Liver (tissue), 8 donors: ENCODE measurements at regions not wholly inside any gene's neighbourhood (a gene's known extent, or its start where the extent isn't known, plus 50 kb on each side); places are given as distances from the start of the nearest gene placed in this dataset.

ENCODE experiments used
- DNase-seq: peaks from one replicate; pipeline ENCODE4 v3.0.0-alpha.2; 2017; ENCODE audit warnings: low spot score
- H3K27ac ChIP-seq, 2 donors: one replicate each; pipeline ENCODE4 v1.7.0; 2013; ENCODE audit warnings: inconsistent platforms in 2 of 2, low read length in 2 of 2, control low read depth in 1 of 2, low read depth in 1 of 2, mild to moderate bottlenecking in 1 of 2
- H3K27me3 ChIP-seq, 4 donors: one replicate each; pipeline versions ENCODE4 v1.6.1 to v1.7.0; 2013; ENCODE audit warnings: low read length in 3 of 4, inconsistent platforms in 1 of 4, mild to moderate bottlenecking in 1 of 4, moderate library complexity in 1 of 4; ENCODE audit not compliant: control insufficient read depth in 4 of 4, insufficient read depth in 4 of 4
- H3K36me3 ChIP-seq, 4 donors: one replicate each; pipeline versions ENCODE4 v1.6.1 to v1.7.0; 2013; ENCODE audit warnings: low read length in 3 of 4, mild to moderate bottlenecking in 3 of 4, low read depth in 1 of 4, moderate library complexity in 1 of 4; ENCODE audit not compliant: control insufficient read depth in 4 of 4, insufficient read depth in 3 of 4
- H3K4me1 ChIP-seq, 4 donors: one replicate each; pipeline versions ENCODE4 v1.6.1 to v1.7.0; 2013; ENCODE audit warnings: low read length in 3 of 4, mild to moderate bottlenecking in 3 of 4, moderate library complexity in 1 of 4; ENCODE audit not compliant: control insufficient read depth in 4 of 4, insufficient read depth in 4 of 4
- H3K4me3 ChIP-seq, 3 donors: one replicate each; pipeline versions ENCODE4 v1.6.1 to v1.7.0; 2013; ENCODE audit warnings: low read length in 3 of 3, control low read depth in 1 of 3, low read depth in 1 of 3, mild to moderate bottlenecking in 1 of 3
- H3K9ac ChIP-seq, 2 donors: one replicate each; pipeline ENCODE4 v1.7.0; 2013; ENCODE audit warnings: low read length in 2 of 2, mild to moderate bottlenecking in 2 of 2, moderate library complexity in 2 of 2, control low read depth in 1 of 2, low read depth in 1 of 2
- H3K9me3 ChIP-seq, 4 donors: one replicate each; pipeline versions ENCODE4 v1.6.1 to v1.7.0; 2013; ENCODE audit warnings: low read length in 3 of 4; ENCODE audit not compliant: control insufficient read depth in 4 of 4
- ATF3 ChIP-seq: IDR thresholded peaks from 2 replicates; pipeline ENCODE4 v1.6.1; 2016; ENCODE audit warnings: antibody characterized with exemption
- CTCF ChIP-seq: fragments of 150-350 bp; IDR thresholded peaks from 2 replicates; pipeline ENCODE4 v1.5.1; 2017; ENCODE audit warnings: improper control_type of control experiment, low read depth, low read length; ENCODE audit not compliant: missing input control
- EGR1 ChIP-seq, 2 donors: IDR thresholded peaks; 2 replicates each; pipeline ENCODE4 v1.6.1; 2016 to 2018; ENCODE audit warnings: antibody characterized with exemption in 2 of 2, low read depth in 2 of 2
- FOXA1 ChIP-seq: IDR thresholded peaks from 2 replicates; pipeline ENCODE4 v1.6.1; 2016; ENCODE audit warnings: antibody characterized with exemption
- FOXA2 ChIP-seq: IDR thresholded peaks from 2 replicates; pipeline ENCODE4 v1.6.1; 2016; ENCODE audit warnings: antibody characterized with exemption
- GABPA ChIP-seq, 2 donors: IDR thresholded peaks in 1 of 2; conservative IDR thresholded peaks in 1 of 2; 2 replicates each; pipeline ENCODE4 v1.6.1; 2016; ENCODE audit warnings: antibody characterized with exemption in 2 of 2, mild to moderate bottlenecking in 1 of 2, moderate library complexity in 1 of 2
- HNF4A ChIP-seq, 2 donors: conservative IDR thresholded peaks; 2 replicates each; pipeline ENCODE4 v1.6.1; 2016; ENCODE audit warnings: antibody characterized with exemption in 2 of 2, mild to moderate bottlenecking in 2 of 2
- JUND ChIP-seq, 2 donors: IDR thresholded peaks; 2 replicates each; pipeline ENCODE4 v1.6.1; 2016; ENCODE audit warnings: antibody characterized with exemption in 2 of 2
- MAX ChIP-seq: IDR thresholded peaks from 2 replicates; pipeline ENCODE4 v1.6.1; 2016; ENCODE audit warnings: antibody characterized with exemption
- NR2F2 ChIP-seq: IDR thresholded peaks from 2 replicates; pipeline ENCODE4 v1.6.1; 2016; ENCODE audit warnings: antibody characterized with exemption
- RAD21 ChIP-seq, 2 donors: IDR thresholded peaks; 2 replicates each; pipeline ENCODE4 v1.6.1; 2016; ENCODE audit warnings: antibody characterized with exemption in 2 of 2, mild to moderate bottlenecking in 2 of 2
- REST ChIP-seq: IDR thresholded peaks from 2 replicates; pipeline ENCODE4 v1.6.1; 2016; ENCODE audit warnings: antibody characterized with exemption, mild to moderate bottlenecking
- RXRA ChIP-seq, 2 donors: IDR thresholded peaks; 2 replicates each; pipeline ENCODE4 v1.6.1; 2017 to 2018; ENCODE audit warnings: antibody characterized with exemption in 2 of 2, mild to moderate bottlenecking in 1 of 2
- SP1 ChIP-seq: IDR thresholded peaks from 2 replicates; pipeline ENCODE4 v1.6.1; 2018; ENCODE audit warnings: antibody characterized with exemption, mild to moderate bottlenecking
- TAF1 ChIP-seq: conservative IDR thresholded peaks from 2 replicates; pipeline ENCODE4 v1.6.1; 2016; ENCODE audit warnings: antibody characterized with exemption, mild to moderate bottlenecking
- YY1 ChIP-seq: IDR thresholded peaks from 2 replicates; pipeline ENCODE4 v1.6.1; 2016; ENCODE audit warnings: antibody characterized with exemption, mild to moderate bottlenecking
- WGBS: extraction: QIAGEN DNeasy Blood & Tissue Kit; methylation state at CpG from one replicate; pipeline ENCODE4 v1.1.7; 2013; 5-methylcytosine and 5-hydroxymethylcytosine counted together
- donor health status: healthy.
- donor health status: healthy.
- donor health status: healthy.
- donor health status: healthy.
- donor health status: healthy.

GRCh38 chr7:115722302-115722977 is 308.1 kb downstream of the TFEC start:
- H3K9me3 ChIP-seq, result no peaks in the 10 kb centered on the region
- H3K9ac ChIP-seq, result no peak overlapping the region
- DNase-seq, result no peak
- no peak for TF ChIP-seq ATF3
- no peak for TF ChIP-seq GABPA (IDR thresholded peaks at IDR 0.05 in 1 of 2, conservative IDR thresholded peaks at IDR 0.05 in 1 of 2)
- TF ChIP-seq RXRA (IDR thresholded peaks at IDR 0.05), result no peak
- no peak for TF ChIP-seq JUND (IDR thresholded peaks at IDR 0.05)
- TF ChIP-seq MAX, result no peak
- no peak for TF ChIP-seq FOXA1
- TF ChIP-seq CTCF, result no peak
- TF ChIP-seq FOXA2, result no peak
- no peak for TF ChIP-seq RAD21 (IDR thresholded peaks at IDR 0.05)
- TF ChIP-seq HNF4A (conservative IDR thresholded peaks at IDR 0.05), result no peak
- TF ChIP-seq EGR1 (IDR thresholded peaks at IDR 0.05; ENCODE audit: low read depth in 2 of 2), result no peak
- no peak for TF ChIP-seq YY1
- H3K4me1 ChIP-seq, result peaks cover 0 to 1% (median 0%) of the 10 kb centered on the region in 4 donors
- H3K27ac ChIP-seq, result no peak overlapping the region
- H3K4me3 ChIP-seq, result no peak overlapping the region
- H3K27me3 ChIP-seq, result no peaks in the 10 kb centered on the region
- 74% methylated on average over 4 of the region's 4 CpGs for WGBS
- H3K36me3 ChIP-seq, result no peaks in the 10 kb centered on the region

GRCh38 chr7:115721293-115722217 is 309.0 kb downstream of the TFEC start:
- H3K4me3 ChIP-seq, result no peak overlapping the region
- TF ChIP-seq MAX (no peak), RXRA (IDR thresholded peaks at IDR 0.05) (no peak)
- no peak overlapping the region for H3K9ac ChIP-seq
- 90% methylated on average over 5 of the region's 5 CpGs for WGBS
- H3K36me3 ChIP-seq, result no peaks in the 10 kb centered on the region
- no peak for DNase-seq
- H3K4me1 ChIP-seq, result peaks cover 0 to 1% (median 0%) of the 10 kb centered on the region in 4 donors
- no peak overlapping the region for H3K27ac ChIP-seq
- H3K9me3 ChIP-seq, result no peaks in the 10 kb centered on the region
- no peaks in the 10 kb centered on the region for H3K27me3 ChIP-seq

- DNase-seq, result no peak
- H3K4me3 ChIP-seq, result no peak overlapping the region
- WGBS, result 83% methylated on average over 5 of the region's 5 CpGs
- TF ChIP-seq YY1, result no peak
- TF ChIP-seq FOXA2, result no peak
- TF ChIP-seq CTCF, result no peak
- TF ChIP-seq EGR1 (IDR thresholded peaks at IDR 0.05; ENCODE audit: low read depth in 2 of 2), result no peak
- TF ChIP-seq SP1, result no peak
- TF ChIP-seq REST, result no peak
- no peak for TF ChIP-seq NR2F2
- no peak for TF ChIP-seq MAX
- TF ChIP-seq RAD21 (IDR thresholded peaks at IDR 0.05), result no peak
- no peak for TF ChIP-seq HNF4A (conservative IDR thresholded peaks at IDR 0.05)
- TF ChIP-seq JUND (IDR thresholded peaks at IDR 0.05), result no peak
- TF ChIP-seq FOXA1, result no peak
- no peak for TF ChIP-seq TAF1
These were observed 310.6 kb downstream of the TFEC start for GRCh38 chr7:115719963-115720362.

More at GRCh38 chr7:115719963-115720362, 310.6 kb downstream of the TFEC start:
- Histone ChIP-seq H3K27ac (no peak overlapping the region), H3K27me3 (no peaks in the 10 kb centered on the region), H3K4me1 (peaks cover 0 to 1% (median 0%) of the 10 kb centered on the region in 4 donors), H3K9me3 (no peaks in the 10 kb centered on the region), H3K36me3 (no peaks in the 10 kb centered on the region), H3K9ac (no peak overlapping the region)
